ENCODE measurements at regions not wholly inside any gene's neighbourhood (a gene's known extent, or its start where the extent isn't known, plus 50 kb on each side); places are given as distances from the start of the nearest gene placed in this dataset.
A peak's percentile ranks its signal among the peaks of the same experiment; 100 is the strongest.
"Not testable (repeated sequence)": the region's sequence is repeated elsewhere in the genome, so short reads cannot be mapped to it uniquely, and the experiment has no call there.

DNA sequence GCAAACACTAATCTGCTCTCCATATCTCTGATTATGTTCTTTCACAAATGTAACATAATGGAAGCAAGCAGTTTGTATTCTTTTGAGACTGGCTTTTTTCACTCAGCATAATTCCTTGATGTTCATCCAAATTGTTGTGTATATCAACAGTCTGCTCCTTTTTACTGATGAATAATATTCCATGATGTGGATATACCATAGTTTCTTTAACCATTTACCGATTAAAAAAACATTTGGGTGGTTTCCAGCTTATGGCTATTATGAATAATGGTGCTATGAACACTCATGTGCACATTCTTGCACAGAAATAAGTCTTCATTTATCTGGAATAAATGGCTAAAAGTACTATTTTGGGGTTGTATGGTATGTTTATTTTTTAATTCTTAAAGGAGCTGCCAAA lies 708.9 kb downstream of the RFPL4B start:
- Mint-ChIP-seq H3K9me3 (peaks cover 2% of the 10 kb centered on the region), H3K36me3 (no peaks in the 10 kb centered on the region), H3K27ac (no peak overlapping the region), H3K27me3 (peaks cover under 1% of the 10 kb centered on the region), H3K4me3 (no peak overlapping the region), H3K4me1 (no peaks in the 10 kb centered on the region)
- no peak for ATAC-seq (ENCODE audit: low read depth)
- DNase-seq (ENCODE audit: low spot score in 2 of 2), result no peak

GRCh38 chr6:113057567-113058053 lies 710.5 kb downstream of the RFPL4B start:
- H3K27me3 Mint-ChIP-seq, result no peaks in the 10 kb centered on the region
- H3K4me1 Mint-ChIP-seq, result no peaks in the 10 kb centered on the region
- no peak overlapping the region for H3K27ac Mint-ChIP-seq
- no peak overlapping the region for H3K4me3 Mint-ChIP-seq
- no peak for DNase-seq (ENCODE audit: low spot score in 2 of 2)
- H3K36me3 Mint-ChIP-seq, result no peaks in the 10 kb centered on the region
- ATAC-seq (ENCODE audit: low read depth), result no peak
- H3K9me3 Mint-ChIP-seq, result peaks cover 2% of the 10 kb centered on the region

DNA sequence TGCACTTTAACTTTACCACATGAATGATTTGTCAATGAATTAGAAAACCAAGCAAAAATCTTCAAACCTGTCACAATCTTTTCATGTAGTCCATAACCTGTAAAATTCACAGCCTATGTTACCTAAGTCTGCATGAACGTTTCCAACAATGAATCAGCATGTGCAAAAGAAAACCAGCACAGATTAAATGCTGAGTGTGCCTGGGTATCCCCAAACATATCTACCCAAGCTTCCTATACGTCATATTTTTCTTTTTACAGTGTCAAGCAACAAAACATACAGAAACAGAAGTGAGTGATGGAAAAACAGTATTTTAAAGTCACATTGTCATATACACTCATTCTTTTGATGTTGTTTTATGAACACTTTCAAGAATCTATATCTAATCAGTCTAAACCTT lies 713.5 kb downstream of the RFPL4B start:
- Mint-ChIP-seq H3K4me3 (no peak overlapping the region), H3K4me1 (no peaks in the 10 kb centered on the region), H3K9me3 (peaks cover 2% of the 10 kb centered on the region), H3K27me3 (peaks cover 2% of the 10 kb centered on the region), H3K36me3 (no peaks in the 10 kb centered on the region), H3K27ac (no peak overlapping the region)
- DNase-seq (ENCODE audit: low spot score in 2 of 2) (no peak), ATAC-seq (ENCODE audit: low read depth) (peak; percentile 42)

DNA sequence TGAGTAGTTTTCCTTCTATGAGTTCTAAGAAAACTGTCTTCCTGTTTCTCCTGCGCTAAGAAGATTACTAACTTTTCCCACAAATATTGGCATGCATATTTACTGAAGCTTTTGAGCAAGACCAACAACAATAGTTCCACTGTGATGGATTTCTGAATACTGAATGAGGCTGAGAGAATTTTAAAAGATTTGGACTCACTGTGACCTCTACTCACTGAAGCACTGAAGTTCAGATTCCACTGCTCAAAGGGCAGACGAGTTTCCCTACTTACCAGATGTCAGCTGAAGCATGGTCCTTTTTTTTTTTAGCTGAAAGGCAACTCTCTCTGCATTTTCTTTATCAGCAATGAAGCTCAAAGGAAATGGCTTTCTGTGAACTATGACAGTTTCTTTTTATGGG lies 718.5 kb downstream of the RFPL4B start:
- Mint-ChIP-seq H3K36me3 (no peaks in the 10 kb centered on the region), H3K4me3 (no peak overlapping the region), H3K4me1 (no peaks in the 10 kb centered on the region), H3K27me3 (peaks cover 2% of the 10 kb centered on the region), H3K27ac (no peak overlapping the region), H3K9me3 (no peaks in the 10 kb centered on the region)
- DNase-seq (ENCODE audit: low spot score in 2 of 2) (no peak), ATAC-seq (ENCODE audit: low read depth) (no peak)

- no peaks in the 10 kb centered on the region for H3K4me1 Mint-ChIP-seq
- H3K4me3 Mint-ChIP-seq, result no peak overlapping the region
- no peak for ATAC-seq (ENCODE audit: low read depth)
- DNase-seq (ENCODE audit: low spot score in 2 of 2), result no peak
- peaks cover 2% of the 10 kb centered on the region for H3K27me3 Mint-ChIP-seq
- no peaks in the 10 kb centered on the region for H3K9me3 Mint-ChIP-seq
- no peaks in the 10 kb centered on the region for H3K36me3 Mint-ChIP-seq
- H3K27ac Mint-ChIP-seq, result no peak overlapping the region
Measured at GRCh38 chr6:113067612-113068275, 720.6 kb downstream of the RFPL4B start.

DNA sequence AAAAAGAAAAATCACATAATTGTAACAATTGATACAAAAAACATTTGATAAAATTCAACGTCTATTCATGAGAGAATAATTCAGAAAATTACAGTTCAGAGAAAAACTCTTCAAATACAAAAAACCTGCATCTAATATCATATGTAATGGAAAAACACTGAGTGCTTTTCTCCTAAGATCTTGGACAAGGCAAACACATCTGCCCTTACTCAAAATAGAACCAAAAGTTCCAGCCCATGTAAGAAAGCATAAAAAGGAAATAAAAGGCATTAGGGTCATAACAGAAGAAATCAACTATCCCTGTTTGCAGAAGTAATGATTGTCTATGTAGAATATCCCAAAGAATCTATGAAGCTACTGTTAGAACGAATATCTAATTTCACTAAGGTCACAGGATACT lies 721.4 kb downstream of the RFPL4B start:
- Mint-ChIP-seq H3K27ac (no peak overlapping the region), H3K36me3 (no peaks in the 10 kb centered on the region), H3K27me3 (peaks cover 2% of the 10 kb centered on the region), H3K4me1 (no peaks in the 10 kb centered on the region), H3K4me3 (no peak overlapping the region), H3K9me3 (no peaks in the 10 kb centered on the region)
- DNase-seq (ENCODE audit: low spot score in 2 of 2) (no peak), ATAC-seq (ENCODE audit: low read depth) (no peak)

- not testable (repeated sequence) for H3K27ac Mint-ChIP-seq; H3K27me3 Mint-ChIP-seq; DNase-seq (ENCODE audit: low spot score in 2 of 2); H3K4me1 Mint-ChIP-seq; H3K9me3 Mint-ChIP-seq; ATAC-seq (ENCODE audit: low read depth); H3K36me3 Mint-ChIP-seq; H3K4me3 Mint-ChIP-seq
Measured at GRCh38 chr6:113070681-113071080, 723.6 kb downstream of the RFPL4B start.

GRCh38 chr6:113073611-113074191 lies 726.6 kb downstream of the RFPL4B start:
- peaks cover 3% of the 10 kb centered on the region for H3K27me3 Mint-ChIP-seq
- peaks cover 3% of the 10 kb centered on the region for H3K4me1 Mint-ChIP-seq
- no peak for ATAC-seq (ENCODE audit: low read depth)
- H3K36me3 Mint-ChIP-seq, result no peaks in the 10 kb centered on the region
- no peak overlapping the region for H3K4me3 Mint-ChIP-seq
- DNase-seq (ENCODE audit: low spot score in 2 of 2), result no peak
- H3K27ac Mint-ChIP-seq, result no peak overlapping the region
- H3K9me3 Mint-ChIP-seq, result no peaks in the 10 kb centered on the region

DNA sequence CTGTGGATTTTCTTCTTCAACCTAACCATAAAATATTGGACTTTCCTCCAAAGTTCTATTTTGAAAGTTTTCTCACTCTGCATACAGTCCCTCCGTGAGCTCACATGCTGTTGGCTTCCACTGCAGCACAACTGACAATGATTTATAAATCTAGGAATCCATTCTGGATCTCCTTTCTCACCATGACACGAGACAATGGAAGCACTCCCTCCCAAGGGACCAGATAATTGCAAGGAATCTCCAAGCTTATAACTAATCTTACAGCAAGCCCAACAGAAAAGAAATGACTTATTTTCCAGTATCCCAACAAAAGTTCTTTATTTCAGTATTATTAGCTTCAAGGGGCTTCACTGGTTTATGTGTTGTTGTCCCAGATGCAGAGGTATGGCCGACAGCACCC lies 729.0 kb downstream of the RFPL4B start:
- H3K4me3 Mint-ChIP-seq, result no peak overlapping the region
- H3K36me3 Mint-ChIP-seq, result no peaks in the 10 kb centered on the region
- peaks cover 3% of the 10 kb centered on the region for H3K27me3 Mint-ChIP-seq
- peaks cover 3% of the 10 kb centered on the region for H3K4me1 Mint-ChIP-seq
- no peaks in the 10 kb centered on the region for H3K9me3 Mint-ChIP-seq
- no peak overlapping the region for H3K27ac Mint-ChIP-seq
- DNase-seq (ENCODE audit: low spot score in 2 of 2) (no peak), ATAC-seq (ENCODE audit: low read depth) (no peak)

DNA sequence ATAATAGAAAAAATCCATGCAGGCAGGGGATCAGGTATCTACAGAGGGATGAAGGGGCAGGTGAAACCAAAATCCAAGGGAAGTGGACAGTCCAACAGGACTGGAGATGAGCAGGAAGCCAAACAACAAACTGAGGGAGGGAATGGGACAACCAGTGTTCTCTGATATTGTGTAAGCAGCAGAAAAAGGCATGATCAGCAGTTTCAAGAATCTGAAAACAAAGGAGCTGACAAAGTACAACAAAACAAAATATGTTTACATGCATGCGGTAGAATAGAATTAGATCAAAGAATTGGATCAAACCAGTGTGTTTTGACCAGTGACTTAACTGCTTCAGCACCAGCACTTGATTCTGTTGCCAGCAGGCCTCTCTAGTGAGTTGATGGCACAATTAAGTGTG lies 729.7 kb downstream of the RFPL4B start:
- Mint-ChIP-seq H3K36me3 (no peaks in the 10 kb centered on the region), H3K4me1 (peaks cover 3% of the 10 kb centered on the region), H3K27ac (no peak overlapping the region), H3K27me3 (peaks cover 3% of the 10 kb centered on the region), H3K4me3 (no peak overlapping the region), H3K9me3 (no peaks in the 10 kb centered on the region)
- no peak for DNase-seq (ENCODE audit: low spot score in 2 of 2)
- ATAC-seq (ENCODE audit: low read depth), result no peak

- Mint-ChIP-seq H3K4me1 (peaks cover 3% of the 10 kb centered on the region), H3K4me3 (no peak overlapping the region), H3K9me3 (no peaks in the 10 kb centered on the region), H3K36me3 (no peaks in the 10 kb centered on the region), H3K27ac (no peak overlapping the region), H3K27me3 (peaks cover 3% of the 10 kb centered on the region)
- ATAC-seq (ENCODE audit: low read depth) (no peak), DNase-seq (ENCODE audit: low spot score in 2 of 2) (no peak)
Measured at GRCh38 chr6:113077794-113078193, 730.7 kb downstream of the RFPL4B start.

GRCh38 chr6:113078791-113079190 lies 731.7 kb downstream of the RFPL4B start:
- DNase-seq (ENCODE audit: low spot score in 2 of 2) (no peak), ATAC-seq (ENCODE audit: low read depth) (no peak)
- no peak overlapping the region for H3K4me3 Mint-ChIP-seq
- no peaks in the 10 kb centered on the region for H3K9me3 Mint-ChIP-seq
- H3K4me1 Mint-ChIP-seq, result peaks cover 3% of the 10 kb centered on the region
- no peaks in the 10 kb centered on the region for H3K36me3 Mint-ChIP-seq
- H3K27me3 Mint-ChIP-seq, result peaks cover 3% of the 10 kb centered on the region
- no peak overlapping the region for H3K27ac Mint-ChIP-seq

DNA sequence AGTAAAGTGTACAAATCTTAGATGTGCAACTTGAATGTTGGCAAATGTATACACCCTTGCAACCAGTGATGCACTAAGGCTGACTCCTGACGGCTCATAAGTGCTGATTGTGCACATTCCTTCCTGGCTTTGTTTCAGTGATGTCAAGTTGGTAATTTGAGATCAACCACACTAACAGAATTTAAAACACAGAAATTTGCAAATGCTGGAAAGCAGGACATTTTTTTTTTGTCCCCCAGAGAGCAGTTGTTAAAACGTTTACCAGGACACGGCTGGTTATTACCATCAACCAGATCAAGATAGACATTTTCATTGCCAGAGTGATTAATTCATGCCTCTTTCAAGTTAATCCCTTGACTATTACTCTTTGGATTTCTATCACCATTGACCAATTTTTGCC lies 735.6 kb downstream of the RFPL4B start:
- Mint-ChIP-seq H3K9me3 (no peaks in the 10 kb centered on the region), H3K36me3 (no peaks in the 10 kb centered on the region), H3K4me3 (no peak overlapping the region), H3K27ac (no peak overlapping the region), H3K4me1 (peaks cover under 1% of the 10 kb centered on the region), H3K27me3 (no peaks in the 10 kb centered on the region)
- DNase-seq (ENCODE audit: low spot score in 2 of 2), result no peak
- no peak for ATAC-seq (ENCODE audit: low read depth)

GRCh38 chr6:113083947-113084346 lies 736.8 kb downstream of the RFPL4B start:
- H3K9me3 Mint-ChIP-seq, result no peaks in the 10 kb centered on the region
- H3K27ac Mint-ChIP-seq, result no peak overlapping the region
- H3K27me3 Mint-ChIP-seq, result no peaks in the 10 kb centered on the region
- DNase-seq (ENCODE audit: low spot score in 2 of 2) (no peak), ATAC-seq (ENCODE audit: low read depth) (no peak)
- H3K4me1 Mint-ChIP-seq, result no peaks in the 10 kb centered on the region
- no peak overlapping the region for H3K4me3 Mint-ChIP-seq
- no peaks in the 10 kb centered on the region for H3K36me3 Mint-ChIP-seq

- Mint-ChIP-seq H3K9me3 (no peaks in the 10 kb centered on the region), H3K36me3 (no peaks in the 10 kb centered on the region), H3K4me3 (no peak overlapping the region), H3K27me3 (no peaks in the 10 kb centered on the region), H3K27ac (no peak overlapping the region), H3K4me1 (no peaks in the 10 kb centered on the region)
- ATAC-seq (ENCODE audit: low read depth) (no peak), DNase-seq (ENCODE audit: low spot score in 2 of 2) (no peak)
Measured at GRCh38 chr6:113089056-113089455, 741.9 kb downstream of the RFPL4B start.

Measured in memory B cell (primary cell).